HG03175 (cell line): ENCODE measurements at regions not wholly inside any gene's neighbourhood (a gene's known extent, or its start where the extent isn't known, plus 50 kb on each side); places are given as distances from the start of the nearest gene placed in this dataset.
"Not testable (repeated sequence)": the region's sequence is repeated elsewhere in the genome, so short reads cannot be mapped to it uniquely, and the experiment has no call there.

Source experiments
- ATAC-seq: cut with Tn5 transposase; IDR thresholded peaks from one replicate; pipeline ENCODE4 v1.9.1; 2021; ENCODE audit warnings: mild to moderate bottlenecking, moderate library complexity; ENCODE audit not compliant: unreplicated experiment

DNA sequence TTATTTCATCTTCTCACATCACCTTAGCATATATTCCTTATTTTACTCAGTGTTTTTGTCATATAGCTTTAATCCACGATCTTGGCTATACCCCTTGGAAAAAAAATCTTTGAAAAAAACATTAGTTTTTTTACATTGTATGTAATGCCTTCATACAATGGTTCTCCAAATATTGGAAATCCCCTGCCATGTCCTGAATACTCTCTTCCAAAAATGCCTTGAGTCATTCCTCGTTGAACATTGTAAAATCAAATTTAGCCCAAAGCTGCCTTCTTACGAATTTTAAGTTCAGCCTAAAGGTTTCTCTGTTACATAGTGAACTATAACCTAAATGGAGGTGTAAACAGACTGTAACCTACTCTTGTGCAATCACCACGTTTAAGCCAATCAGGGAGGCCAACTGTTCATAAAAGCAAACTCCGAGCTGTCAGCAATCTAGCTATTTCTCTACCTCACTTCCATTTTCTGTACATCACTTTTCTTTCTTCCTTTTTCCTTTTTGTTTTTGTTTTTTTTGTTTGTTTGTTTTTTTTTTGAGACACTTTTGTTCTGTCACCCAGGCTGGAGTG is 140.1 kb downstream of the ANXA2 start:
- no peak for ATAC-seq

DNA sequence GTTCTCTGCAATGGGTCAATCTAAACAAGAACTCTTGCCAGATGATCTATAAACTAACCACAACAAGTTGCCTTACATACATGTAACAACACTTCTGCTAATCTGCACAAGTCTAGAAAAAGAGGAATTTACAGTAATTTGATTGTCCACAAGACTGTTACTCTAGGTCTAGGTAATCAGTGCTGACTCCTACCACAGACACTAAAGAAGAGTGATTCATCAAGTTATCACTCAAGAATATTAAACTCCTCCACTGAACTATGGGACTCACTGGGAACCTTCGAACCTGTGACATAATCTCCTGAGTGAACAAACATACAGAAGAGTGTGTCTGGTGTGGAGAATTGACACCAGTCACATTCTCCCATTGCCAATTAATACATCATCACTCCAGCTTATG is 138.3 kb downstream of the ANXA2 start:
- no peak for ATAC-seq

DNA sequence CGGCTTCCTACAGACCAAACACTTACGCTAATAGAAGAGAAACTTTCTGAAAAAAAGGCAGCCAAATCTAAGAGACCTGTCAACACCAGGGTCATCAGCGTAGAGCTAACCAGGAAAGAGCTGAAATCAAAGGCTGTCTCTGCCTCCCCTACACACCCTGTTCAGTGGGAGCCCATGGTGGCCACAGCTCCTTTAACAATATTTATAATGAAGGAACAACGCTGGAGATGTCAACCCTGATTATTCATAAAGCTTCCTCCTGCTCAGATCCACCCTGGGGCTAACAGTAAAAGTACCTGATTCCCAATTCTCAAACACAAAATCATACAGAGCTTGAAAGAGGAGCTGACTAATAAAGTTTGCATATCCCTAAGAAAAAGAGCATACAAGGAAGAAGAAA is 133.7 kb downstream of the ANXA2 start:
- ATAC-seq, result no peak

DNA sequence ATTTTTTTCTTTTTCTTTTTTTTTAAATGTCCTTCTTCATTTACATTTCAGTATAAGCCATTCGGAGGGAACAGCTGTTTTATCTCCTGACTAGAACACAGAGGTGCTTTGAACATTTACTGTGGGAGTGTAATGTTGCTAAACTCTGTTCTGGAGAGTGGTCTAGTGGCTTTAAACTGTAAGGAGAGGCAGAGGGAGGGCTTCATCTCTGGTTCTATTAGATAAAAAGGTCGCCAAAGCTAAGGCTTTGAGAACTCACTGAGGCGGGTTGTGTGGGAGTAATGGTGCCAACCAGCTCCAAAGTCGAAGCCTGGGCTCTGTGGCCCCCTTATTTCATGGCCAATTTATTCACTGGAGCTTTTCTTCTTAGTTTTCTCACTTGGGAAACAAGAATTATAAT is 133.2 kb downstream of the ANXA2 start:
- ATAC-seq, result no peak

DNA sequence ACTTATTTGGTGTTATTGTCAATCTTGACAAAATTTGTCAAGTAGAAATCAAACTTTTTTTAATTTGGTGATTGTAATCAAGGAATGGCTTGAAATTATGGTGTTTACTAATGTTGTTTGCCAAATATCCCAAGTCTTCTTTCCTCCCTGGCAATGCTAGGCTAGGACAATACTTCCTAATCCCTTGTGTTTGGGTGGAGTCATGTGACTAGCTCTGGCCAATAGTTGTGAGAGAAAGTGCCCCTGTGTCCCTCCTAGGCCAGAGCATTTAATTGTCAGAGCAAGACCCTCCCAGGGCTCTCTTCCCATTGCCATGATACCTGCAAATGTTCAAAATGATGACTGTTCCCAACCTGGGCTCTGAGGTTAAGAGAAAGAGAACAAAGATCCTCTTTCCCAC is 132.7 kb downstream of the ANXA2 start:
- ATAC-seq, result no peak

DNA sequence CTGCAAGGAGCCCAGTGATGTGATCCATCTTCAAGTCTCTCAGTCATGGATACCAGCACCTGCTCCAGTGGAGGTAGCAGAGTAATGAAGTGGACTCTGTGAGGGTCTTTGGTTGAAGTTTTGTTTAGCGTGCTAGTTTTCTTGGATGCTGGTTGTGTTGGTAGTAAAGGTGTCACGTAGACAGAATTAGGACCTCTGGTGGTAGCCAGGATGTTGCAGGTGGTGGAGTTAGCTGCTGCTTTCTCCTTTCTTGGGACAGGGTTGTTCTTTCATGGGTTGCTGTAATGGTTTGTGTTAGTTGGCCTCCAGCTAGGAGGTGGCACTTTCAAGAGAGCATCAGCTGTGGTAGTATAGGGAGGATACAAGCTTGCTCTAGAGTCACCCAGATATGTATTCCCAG is 125.2 kb downstream of the ANXA2 start:
- ATAC-seq, result no peak

DNA sequence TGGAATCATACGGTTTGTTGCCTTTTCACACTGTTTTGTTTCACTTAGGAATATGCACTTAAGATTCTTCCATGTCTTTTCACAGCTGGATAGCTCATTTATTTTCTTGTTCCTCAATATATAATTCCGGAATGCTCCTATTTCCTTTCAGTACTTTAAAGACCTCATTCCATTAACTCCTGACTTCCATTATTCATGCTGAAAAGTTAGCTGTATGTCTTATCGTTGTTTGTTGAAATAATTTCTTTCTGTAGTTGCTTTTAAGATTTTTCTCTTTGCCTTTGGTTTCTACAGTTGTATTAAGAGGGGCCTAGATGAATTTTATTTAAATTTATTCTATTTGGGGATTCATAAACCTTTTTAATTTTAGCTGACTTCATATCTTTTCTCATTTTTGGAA is 122.2 kb downstream of the ANXA2 start:
- ATAC-seq, result no peak

DNA sequence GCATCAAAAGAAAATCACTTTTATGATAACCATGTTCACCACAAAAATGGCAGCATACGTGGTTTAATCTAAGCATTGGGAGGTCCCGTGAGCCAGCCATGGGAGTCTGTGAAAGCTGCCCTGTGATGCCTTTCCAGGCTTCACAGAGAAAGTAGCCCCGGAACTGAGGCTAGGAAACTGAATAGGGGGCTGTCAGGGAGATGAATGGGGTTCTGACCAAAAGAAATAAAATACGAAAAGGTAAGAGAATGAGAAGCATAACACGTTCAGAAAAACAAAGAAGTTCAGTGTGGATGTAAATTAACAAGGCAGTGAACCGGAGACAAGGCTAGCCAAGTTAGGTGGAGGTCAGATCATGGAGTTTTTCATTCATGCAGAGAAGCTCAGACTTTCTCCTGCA is 118.9 kb downstream of the ANXA2 start:
- no peak for ATAC-seq

DNA sequence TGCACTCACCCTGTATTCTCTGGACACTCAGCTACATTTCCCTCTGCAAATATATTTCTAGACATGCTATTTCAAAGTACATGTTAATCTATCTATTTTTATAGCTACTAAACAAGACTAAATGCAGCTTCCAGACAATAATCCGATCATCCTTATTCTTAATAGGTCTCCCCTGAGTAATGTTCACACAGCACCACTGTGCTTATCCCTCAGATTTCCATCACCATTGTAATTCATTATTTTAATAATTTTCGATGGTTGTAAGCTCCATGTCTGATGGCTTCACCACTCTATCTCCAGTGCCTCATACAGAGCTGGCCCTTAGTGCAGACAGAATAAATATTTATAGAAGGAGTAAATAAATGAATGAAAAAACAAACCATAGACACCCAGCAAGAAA is 117.5 kb downstream of the ANXA2 start:
- ATAC-seq, result no peak

DNA sequence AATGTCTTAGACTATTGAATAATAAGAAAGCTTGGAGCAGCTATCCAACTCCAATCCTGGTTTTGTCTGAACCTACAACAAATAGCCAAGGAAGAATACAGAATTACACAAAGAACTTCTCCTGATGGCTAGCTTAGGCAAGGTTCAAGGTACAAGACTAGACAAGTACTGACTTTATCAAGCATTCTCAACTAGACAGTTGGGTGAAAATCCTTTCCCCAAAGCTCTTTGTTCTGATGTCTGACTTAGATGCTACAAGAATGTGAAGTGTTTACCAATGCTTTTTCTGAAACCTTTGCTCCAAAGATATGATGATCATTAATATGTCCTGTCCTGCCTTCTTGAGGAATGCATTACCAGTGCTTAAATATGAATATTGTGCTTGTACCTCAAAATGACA is 113.8 kb downstream of the ANXA2 start:
- no peak for ATAC-seq

DNA sequence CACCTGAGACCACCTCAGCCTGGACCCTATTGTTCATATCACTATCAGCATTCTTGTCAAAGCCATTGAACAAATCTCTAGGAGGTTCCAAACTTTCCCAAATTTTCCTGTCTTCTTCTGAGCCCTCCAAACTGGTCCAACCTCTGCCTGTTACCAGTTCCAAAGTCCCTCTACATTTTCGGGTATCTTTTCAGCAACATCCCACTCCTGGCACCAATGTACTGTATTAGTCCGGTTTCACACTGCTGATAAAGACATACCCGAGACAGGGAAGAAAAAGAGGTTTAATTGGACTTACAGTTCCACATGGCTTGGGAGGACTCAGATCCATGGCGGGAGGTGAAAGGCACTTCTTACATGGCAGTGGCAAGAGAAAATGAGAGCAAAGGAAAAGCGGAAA is 101.9 kb downstream of the ANXA2 start:
- not testable (repeated sequence) for ATAC-seq

DNA sequence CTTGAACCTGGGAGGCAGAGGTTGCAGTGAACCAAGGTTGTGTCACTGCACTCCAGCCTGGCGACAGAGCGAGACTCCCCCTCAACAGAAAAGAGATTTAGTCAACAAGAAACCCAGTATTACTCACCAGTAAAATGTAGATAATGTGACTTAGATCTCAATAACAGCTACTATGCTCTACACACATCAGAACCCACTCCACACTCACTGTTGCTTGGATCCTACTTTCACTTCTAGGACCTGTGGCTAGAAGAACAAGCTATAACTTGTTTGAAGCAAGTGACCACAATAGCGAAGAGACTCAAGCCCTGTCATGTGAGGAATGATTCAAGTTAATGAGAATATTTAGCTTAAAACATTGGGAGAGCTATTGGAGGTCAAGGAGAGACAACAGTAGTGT is 100.7 kb downstream of the ANXA2 start:
- no peak for ATAC-seq
